ENCODE measurements at regions not wholly inside any gene's neighbourhood (a gene's known extent, or its start where the extent isn't known, plus 50 kb on each side); places are given as distances from the start of the nearest gene placed in this dataset.
"Not testable (repeated sequence)": the region's sequence is repeated elsewhere in the genome, so short reads cannot be mapped to it uniquely, and the experiment has no call there.

- H3K4me3 ChIP-seq (ENCODE audit: low read depth, low read length): no peak overlapping the region
- no peak for TF ChIP-seq CTCF (IDR thresholded peaks at IDR 0.05; ENCODE audit: low read depth, low read length)
Observed at GRCh38 chr20:29409833-29410805, 1847.3 kb upstream of the DEFB115 start.

GRCh38 chr20:29410806-29411457 is 1846.5 kb upstream of the DEFB115 start:
- H3K4me3 ChIP-seq (ENCODE audit: low read depth, low read length): no peak overlapping the region
- TF ChIP-seq CTCF (IDR thresholded peaks at IDR 0.05; ENCODE audit: low read depth, low read length): no peak

- not testable (repeated sequence) for H3K4me3 ChIP-seq (ENCODE audit: low read depth, low read length)
Observed at GRCh38 chr20:29411458-29411820, 1846.0 kb upstream of the DEFB115 start.

GRCh38 chr20:29419378-29419777 is 1838.1 kb upstream of the DEFB115 start:
- TF ChIP-seq CTCF (IDR thresholded peaks at IDR 0.05; ENCODE audit: low read depth, low read length): no peak
- no peak overlapping the region for H3K4me3 ChIP-seq (ENCODE audit: low read depth, low read length)

GRCh38 chr20:29427201-29428060 is 1830.0 kb upstream of the DEFB115 start:
- no peak for TF ChIP-seq CTCF (IDR thresholded peaks at IDR 0.05; ENCODE audit: low read depth, low read length)
- no peak overlapping the region for H3K4me3 ChIP-seq (ENCODE audit: low read depth, low read length)

GRCh38 chr20:29430531-29430930 is 1826.9 kb upstream of the DEFB115 start:
- no peak for TF ChIP-seq CTCF (IDR thresholded peaks at IDR 0.05; ENCODE audit: low read depth, low read length)
- H3K4me3 ChIP-seq (ENCODE audit: low read depth, low read length): no peak overlapping the region

- H3K4me3 ChIP-seq (ENCODE audit: low read depth, low read length): not testable (repeated sequence)
Observed at GRCh38 chr20:29440721-29441120, 1816.7 kb upstream of the DEFB115 start.
